GM21515 (cell line): ENCODE measurements at regions not wholly inside any gene's neighbourhood (a gene's known extent, or its start where the extent isn't known, plus 50 kb on each side); places are given as distances from the start of the nearest gene placed in this dataset.

Experiments used
- ATAC-seq: cut with Tn5 transposase; IDR thresholded peaks from one replicate; pipeline ENCODE4 v1.9.1; 2021; ENCODE audit not compliant: unreplicated experiment

DNA sequence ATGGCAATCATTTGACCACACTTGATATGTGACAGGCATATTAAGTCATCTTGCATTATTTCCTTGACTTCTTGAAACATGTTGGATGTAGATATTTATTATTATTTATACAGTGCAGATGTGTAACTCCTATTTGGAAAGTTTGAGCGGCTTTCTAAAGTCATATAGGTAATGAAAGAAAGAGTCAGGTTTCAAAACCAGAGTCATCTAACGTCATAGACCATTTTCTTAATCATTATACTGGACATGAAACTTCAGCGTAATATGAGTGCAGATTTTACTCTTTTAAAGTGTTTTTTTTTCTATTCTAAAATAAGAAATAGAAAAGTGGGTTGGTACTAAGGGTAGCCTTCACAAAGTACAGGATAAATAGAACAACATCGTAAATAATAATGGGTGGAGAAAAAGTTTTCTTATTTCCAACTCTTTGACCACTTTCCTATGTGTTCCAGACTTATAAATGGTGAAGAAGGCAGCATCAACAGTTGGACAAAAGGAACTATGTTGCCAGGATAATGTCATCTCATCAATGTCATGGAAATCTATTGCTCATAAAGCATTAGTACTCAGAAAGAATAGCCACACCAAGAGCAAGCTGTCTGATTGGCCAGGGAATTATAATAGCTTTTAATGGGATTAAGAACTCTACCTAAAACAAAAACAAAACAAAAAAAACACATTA is 108.0 kb upstream of the PCDH18 start:
- ATAC-seq: no peak

DNA sequence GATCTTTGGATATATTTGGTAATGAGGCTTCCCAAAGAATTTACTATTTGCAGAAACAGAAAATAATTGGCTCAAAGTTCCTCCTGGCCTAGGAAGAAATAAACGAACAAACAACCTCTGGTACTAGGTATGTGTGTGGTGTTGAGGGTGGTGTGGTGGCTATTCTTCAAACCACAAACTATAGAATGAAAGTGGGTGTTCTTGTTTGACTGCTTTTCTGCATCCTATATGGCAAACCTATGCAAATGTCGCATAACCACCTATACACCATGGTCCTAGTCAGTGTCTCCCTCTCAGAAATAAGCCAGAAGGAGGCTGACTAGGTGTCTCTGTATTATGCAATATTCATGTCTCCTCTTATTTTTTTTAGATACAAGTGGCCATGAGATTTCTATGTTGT is 106.6 kb upstream of the PCDH18 start:
- no peak for ATAC-seq

DNA sequence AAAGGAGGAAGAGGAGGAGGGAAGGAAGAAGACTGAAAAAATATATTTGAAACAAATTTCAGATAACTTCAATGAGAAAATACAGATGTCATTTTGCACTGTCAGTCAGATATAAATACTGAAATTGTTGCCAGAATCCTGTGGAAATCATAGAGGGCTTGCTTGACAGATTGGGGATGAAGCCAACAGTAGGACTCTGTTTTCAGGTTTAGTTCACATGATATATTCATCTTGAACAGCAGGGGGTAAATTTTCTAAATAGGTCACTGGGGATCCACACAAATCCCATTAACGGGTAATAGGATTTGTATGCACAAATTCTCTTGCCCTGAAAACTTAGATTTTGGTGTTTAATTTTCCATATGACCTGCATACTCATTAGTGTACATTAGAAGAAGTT is 103.3 kb upstream of the PCDH18 start:
- no peak for ATAC-seq

DNA sequence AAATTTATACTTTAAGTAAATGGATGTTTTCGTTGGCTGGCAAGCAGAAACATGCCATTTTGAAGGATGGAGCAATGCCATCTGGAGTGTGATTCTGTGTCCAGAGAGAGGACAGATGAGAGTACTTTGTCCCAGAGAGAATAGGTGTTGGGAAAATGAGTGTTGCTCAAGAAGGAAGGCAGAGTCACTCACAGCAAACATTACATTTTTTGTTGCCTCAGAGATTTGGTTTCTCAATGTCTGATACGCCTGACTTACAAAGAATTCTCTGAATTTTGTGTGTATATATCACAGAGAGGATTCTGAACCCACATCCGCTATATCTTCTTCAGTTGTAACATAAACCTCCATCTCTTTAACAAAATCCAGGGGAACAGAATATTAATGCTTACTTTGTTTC is 102.8 kb upstream of the PCDH18 start:
- ATAC-seq: no peak

DNA sequence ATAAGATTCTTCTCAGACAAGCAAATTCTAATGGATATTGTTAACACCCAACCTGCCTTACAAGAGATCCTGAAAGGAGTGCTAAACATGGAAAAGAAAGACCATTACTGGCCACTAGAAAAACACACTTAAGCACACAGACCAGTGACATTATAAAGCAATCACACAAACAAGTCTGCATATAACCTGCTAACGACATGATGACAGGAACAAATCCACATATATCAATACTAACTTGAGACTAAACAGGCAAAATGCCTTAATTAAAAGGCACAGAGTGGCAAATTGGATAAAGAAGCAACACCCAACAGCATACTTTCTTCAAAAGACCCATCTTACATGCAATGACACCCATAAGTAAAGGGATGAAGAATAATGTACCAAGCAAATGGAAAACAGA is 100.5 kb upstream of the PCDH18 start:
- no peak for ATAC-seq

DNA sequence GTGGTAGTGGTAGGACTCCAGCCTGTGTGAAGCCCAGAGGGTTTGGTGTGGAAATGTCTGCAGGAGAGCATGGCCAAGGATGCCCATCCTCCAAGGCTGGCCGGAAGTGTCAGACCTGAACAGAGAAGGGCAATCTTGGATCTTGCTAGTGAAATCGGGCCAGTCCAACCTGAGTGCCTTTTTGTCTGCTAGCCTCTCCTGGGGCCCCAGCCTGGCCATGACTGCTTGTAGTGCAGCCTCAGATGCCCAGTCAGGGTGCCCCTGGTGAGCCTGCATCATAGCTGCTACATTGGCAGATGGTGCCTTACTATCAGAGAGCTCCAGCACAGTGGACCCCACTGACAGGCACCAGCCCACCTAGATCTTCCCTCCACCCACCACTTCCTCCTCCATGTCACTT is 99.3 kb upstream of the PCDH18 start:
- ATAC-seq: no peak

DNA sequence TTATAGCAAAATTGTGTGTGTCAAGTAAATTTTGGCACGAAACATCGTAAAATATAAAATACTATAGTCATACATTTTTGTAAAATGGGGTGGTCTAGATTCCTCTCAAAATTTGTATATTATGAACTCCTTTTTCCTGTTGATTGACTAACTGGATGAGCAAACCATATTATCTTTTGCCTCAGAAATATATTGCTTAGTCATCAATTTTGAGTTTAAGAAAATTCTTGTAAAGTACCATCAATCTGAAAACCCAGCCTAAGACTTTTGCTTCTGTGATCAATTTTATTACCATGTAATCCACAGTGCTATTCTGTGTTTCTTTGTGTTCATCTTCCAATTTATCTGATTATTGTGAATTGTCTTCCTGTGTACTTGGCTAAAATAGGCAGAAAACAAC is 98.0 kb upstream of the PCDH18 start:
- ATAC-seq: no peak

DNA sequence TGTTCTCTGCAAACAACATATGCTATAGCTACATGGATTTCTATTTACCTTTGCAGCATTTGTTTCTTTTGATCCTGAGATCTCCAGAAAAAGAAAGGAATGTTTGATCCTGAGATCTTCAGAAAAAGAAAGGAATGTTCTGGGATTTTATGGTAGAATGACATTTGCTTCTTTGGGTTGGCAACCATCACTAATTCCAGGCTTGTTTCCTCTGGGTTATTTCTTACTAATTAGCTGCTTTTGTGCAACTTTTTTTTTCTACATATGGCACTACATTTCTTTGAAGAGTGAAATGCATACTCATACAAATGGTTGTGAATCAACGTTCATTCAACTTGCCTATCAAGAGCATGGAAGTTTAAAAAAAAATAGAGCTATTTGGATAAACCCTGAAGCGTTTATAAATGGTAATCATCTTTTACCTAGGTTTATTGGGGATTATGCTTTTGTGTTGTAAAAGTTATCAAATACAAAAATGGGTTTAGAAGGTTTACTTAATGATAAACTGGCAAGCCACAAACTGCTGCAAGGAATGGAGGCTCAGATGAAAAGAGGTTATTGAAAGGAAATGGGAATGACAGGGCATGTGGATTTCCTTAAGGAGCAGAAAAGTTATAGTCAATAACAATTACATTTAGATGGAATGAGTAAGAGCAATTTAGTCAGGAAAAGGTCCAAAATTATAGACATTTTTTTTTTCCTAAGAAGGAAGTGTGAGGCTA is 95.6 kb upstream of the PCDH18 start:
- no peak for ATAC-seq

DNA sequence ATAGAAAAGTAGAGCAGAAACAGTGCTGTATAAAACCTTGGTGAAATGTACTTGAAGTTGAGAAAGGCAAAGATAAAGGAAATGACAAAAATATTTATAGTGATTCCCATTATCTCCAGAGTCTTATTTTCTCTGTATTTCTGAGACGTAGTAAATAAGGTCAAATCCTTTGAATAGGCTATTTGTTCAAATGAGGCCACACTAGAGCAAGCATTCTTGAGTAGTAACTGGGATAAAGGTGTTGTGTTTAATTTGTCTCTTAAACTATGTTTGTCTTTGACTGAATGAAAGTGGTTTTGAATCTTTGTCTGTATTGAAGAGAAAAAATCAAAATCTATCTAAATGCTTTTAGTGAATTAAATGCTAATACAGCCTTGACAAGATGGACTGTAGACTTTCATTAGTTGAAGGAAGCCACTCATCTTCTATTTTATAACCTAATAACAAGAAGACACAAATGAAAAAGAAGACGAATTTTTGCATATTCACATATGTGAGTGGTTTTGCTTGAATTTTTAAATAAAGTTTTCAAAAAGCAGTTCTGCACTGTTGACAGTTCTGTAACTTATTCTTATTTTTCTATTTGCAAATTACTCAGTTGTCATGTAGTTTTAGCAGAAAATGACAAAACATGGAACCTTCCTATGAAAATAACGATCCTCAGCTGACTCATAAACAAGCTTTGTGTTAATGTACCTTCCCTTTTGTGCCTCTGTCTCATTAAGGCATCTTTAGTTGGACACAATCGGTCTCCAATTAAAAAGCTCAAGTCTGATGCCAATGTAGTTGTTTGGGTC is 94.8 kb upstream of the PCDH18 start:
- no peak for ATAC-seq

DNA sequence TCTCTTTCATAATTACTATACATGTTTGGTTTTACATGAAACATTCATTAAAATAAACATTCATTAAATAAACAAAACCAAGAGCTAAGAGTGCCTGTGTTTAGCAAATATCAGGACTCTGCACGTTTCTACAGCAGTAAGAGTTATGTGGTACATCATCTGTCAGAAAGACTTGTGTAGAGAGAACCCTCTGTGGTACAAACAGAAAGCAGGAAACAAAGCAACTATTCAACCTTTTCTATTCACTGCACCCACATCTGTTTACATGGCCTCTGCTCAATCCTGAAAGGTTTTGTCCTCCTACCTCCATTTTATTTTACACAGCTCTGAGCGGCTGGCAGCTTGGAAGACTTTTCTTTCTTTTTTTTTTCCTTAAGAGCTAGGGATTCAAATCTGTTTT is 90.7 kb upstream of the PCDH18 start:
- ATAC-seq: no peak

DNA sequence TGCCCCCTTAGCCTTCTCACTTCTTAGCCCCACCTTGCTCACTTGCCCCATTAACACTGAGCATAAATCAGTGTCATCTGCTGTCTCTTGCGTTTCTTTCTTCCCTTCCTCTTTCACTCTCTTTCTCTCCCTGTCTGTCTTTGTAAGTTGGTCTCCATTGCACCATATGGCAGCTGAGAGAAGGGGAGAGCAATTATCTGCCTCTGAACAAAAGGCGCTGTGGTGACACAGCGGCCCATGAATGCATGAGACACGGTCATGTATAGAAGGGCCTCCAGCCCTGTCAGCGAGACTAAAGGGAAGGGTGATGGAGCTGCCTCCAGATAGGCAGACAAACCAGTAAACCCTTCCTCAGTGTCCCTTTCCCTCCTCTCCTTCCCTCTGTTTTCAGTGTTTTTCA is 88.8 kb upstream of the PCDH18 start:
- ATAC-seq: no peak

DNA sequence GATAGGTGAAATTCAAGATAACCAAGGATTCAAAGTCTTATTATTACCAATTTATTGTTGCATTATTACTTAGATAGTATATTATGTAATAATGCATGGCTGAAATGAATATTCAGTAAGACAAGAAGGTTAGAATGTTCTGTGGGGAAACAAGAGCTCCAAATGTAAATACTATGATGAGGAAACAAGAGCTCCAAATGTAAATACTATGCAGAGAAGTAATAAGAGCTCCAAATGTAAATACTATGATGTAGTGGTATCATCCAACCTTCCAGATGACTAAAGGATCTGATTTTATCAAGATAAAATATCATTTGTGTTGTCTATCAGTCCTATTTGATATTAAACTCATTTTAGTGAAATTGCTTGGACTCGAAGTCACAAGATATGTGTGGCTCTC is 82.2 kb upstream of the PCDH18 start:
- no peak for ATAC-seq

DNA sequence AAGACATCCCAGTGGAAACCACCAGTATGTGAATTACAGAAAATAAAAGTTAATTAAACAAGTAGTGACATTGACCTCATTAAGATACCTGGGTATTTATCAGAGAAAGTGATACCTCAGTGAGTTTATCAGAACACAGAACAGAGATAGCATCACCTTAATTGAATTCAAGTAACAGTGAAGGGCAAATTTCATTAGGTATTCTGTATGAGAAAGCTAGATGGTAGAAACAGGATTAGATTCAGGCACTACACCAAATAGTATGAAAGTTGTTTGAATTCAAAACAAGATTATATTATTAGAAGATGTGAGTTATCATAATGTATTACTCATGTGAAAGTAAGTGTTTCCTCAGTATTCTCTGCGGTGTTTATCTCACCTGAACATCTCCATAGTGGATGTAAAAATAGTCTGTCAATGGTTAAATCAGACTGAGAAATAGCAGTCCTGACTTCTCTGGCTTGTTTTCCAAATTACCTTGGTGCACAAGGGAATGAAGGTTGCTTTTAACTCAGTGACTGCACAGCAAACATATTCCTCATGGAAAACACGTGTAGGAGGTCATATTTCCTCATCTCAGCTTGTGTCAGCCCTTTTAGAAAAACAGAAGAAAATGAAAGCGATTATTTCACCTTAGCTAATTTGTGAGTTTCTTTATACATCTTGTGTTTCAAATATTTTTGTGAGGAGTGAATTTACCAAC is 79.9 kb upstream of the PCDH18 start:
- ATAC-seq: no peak

DNA sequence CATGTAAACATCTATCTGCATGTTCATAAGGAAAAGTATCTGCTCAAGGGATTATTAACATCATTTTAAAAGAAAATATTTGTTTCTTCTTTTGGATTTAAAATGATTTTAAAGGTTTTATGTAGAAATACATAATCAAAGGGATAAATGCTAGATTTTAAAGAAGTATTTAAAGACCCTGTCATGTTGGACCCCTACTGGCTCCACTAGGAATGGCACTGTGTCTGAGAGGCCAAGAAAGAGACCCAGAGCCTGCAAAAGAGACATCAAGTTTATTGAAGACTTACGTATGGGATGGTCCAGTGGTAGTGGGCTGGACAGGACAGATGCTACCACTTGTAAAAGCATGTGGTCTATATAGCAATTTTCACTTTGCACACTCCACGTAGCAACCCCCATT is 78.7 kb upstream of the PCDH18 start:
- no peak for ATAC-seq

DNA sequence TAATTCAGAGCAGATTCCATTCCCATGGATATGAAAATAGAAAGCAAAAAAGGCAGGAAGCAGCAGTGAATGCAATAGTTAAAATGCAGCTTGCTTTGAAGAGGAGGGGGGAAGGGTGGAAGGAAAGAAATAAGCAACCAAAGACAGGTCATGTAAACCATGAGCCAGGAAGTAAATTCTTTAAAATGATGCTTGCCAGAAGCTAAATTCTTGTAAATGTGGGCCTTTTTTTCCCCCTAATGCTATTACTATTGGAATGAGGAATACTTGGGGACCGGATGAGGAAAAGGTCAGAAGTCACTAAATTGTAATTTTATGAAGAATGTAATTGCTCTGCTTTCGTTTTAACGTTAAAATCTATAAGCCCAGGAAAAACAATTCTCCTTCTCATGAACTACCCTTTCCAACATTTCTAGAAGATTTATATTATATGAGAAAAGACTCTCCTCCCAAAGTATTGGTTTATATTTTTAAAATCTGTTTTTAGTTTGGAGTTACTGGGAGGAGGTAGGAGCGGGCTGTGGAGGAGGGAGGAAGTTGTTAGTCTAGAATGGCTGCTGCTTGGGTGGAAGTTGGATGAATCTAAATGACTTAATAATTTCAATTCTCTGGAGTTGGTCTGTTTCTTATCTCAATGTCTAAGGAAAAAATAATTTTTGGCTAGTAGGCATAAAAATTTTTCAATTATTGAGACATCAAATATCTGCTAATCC is 77.6 kb upstream of the PCDH18 start:
- ATAC-seq: no peak

DNA sequence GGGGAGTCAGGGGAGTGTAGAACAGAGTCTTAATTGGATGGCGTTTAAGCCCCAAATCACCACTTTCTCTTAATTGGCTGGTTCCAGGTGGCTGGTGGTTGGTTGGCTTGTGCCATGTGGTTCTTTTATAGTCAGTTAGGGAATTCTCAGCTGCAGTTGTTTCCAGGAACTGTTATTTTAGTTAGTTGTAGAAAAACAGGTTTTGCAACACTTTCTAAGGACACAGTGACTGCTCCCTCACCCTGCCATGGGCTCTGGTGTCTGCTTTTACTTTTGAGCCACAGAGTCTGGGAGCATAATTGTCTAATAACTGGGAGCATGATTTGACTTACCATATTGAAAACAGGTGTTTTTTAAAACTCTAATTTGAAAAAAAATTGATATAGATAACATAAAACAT is 75.8 kb upstream of the PCDH18 start:
- ATAC-seq: no peak

DNA sequence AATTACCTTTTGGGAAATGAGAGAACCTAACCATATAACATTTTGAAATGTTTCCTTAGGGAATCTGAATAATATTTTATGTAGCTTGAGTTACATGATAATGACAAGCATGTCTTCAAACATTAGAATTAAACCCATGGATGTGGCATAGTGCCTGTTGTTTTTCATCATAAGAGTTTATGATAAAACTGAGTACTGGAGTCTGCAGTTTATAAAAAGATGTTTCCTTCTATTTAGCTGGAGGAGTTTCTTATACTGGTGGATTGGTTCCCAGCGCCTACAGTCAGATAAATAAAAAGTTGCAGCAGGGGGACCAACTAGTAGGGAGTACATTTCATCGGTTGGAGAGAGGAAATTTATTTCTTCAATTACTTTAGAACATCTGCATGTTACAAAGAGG is 70.1 kb upstream of the PCDH18 start:
- no peak for ATAC-seq

DNA sequence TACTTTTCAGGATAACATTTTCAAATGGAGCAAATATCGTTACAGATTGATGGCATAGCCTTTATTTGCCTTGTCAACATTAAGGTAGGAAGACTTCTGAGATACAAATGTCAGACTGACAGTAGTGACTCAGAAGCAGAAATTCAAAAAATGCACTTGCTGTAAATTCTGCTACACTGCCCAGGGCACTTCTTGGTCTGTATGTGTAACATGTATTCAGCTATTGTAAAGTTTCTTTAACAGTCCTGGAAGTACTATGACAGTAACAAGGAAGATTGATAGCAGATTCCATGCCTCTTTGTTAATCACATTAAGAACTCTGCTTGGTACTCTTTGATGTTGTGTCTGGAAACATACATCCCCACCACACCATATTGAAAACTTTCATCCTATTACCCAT is 69.6 kb upstream of the PCDH18 start:
- ATAC-seq: no peak

DNA sequence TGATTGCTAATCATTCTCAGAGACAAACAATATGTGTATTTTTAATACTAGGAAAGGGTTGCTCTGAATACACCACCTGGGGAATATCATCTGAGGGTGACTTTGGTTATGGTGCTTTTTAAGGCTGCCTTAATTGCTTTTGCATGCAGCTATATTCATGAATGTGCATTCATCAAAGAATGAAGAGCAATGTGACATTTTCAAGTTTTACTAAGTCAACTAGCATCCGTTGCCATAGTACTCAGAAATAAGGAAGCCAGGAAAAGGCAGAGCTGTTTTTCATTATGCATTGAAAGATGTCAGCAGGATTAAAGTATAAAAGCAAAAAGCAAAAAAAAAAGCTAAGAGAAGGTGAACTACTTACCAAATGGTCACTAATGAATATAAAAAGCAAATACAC is 67.4 kb upstream of the PCDH18 start:
- ATAC-seq: no peak

DNA sequence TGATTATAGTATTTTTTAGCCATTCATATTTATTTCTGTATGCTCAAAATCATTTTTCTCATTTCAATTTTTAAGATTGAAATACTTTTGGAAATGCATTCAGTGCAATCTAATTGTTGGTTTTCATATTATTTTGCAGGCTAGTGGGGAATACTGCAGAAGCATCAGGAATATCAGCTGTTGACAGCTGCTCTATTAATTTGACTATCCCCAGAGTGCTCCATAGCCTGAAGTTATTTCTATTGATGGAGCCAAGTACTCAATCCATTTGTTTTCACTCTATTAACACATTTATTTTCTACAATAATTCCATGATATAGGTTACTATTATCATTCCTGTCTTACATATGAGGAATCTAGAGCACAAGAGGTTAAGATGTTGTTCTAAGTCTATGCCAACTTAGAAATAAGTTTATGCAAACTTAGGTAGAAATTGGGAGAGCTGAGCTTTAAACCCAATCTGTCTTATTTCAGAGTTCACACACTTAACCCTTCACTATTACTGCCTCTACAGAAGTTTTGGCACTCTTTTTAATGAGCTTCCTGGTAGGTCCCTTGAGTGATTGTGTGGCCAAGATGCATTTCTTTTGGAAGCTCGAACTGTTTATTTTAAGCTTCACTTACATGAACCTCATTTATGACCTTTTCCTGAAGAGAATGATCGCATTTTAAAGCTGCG is 65.6 kb upstream of the PCDH18 start:
- ATAC-seq: no peak
